ENCODE measurements at regions not wholly inside any gene's neighbourhood (a gene's known extent, or its start where the extent isn't known, plus 50 kb on each side); places are given as distances from the start of the nearest gene placed in this dataset.

GRCh38 chr4:124937993-124938392 is 225.5 kb upstream of the ANKRD50 start:
- TF ChIP-seq SUZ12 (IDR thresholded peaks at IDR 0.05; ENCODE audit: extremely low read depth, insufficient read depth, insufficient read length), result no peak
- TF ChIP-seq YY1 (IDR thresholded peaks at IDR 0.05; ENCODE audit: insufficient read depth, insufficient read length), result no peak

Measured in NT2/D1 (cell line).